DND-41 (cell line): ENCODE measurements at regions not wholly inside any gene's neighbourhood (a gene's known extent, or its start where the extent isn't known, plus 50 kb on each side); places are given as distances from the start of the nearest gene placed in this dataset.

Experiments used
- EZH2 ChIP-seq: IDR thresholded peaks from 3 replicates; pipeline ENCODE4 v1.6.1; 2012; ENCODE audit warnings: borderline replicate concordance, low read depth, mild to moderate bottlenecking, moderate library complexity, low read length, inconsistent platforms; ENCODE audit not compliant: severe bottlenecking
- TF ChIP-seq, protein P1 (sequence below): IDR thresholded peaks from 2 replicates; pipeline ENCODE4 v1.5.1; 2012; ENCODE audit warnings: borderline replicate concordance, low read length, moderate library complexity, mild to moderate bottlenecking; ENCODE audit not compliant: poor library complexity, severe bottlenecking; ENCODE audit errors: extremely low read depth

DNA sequence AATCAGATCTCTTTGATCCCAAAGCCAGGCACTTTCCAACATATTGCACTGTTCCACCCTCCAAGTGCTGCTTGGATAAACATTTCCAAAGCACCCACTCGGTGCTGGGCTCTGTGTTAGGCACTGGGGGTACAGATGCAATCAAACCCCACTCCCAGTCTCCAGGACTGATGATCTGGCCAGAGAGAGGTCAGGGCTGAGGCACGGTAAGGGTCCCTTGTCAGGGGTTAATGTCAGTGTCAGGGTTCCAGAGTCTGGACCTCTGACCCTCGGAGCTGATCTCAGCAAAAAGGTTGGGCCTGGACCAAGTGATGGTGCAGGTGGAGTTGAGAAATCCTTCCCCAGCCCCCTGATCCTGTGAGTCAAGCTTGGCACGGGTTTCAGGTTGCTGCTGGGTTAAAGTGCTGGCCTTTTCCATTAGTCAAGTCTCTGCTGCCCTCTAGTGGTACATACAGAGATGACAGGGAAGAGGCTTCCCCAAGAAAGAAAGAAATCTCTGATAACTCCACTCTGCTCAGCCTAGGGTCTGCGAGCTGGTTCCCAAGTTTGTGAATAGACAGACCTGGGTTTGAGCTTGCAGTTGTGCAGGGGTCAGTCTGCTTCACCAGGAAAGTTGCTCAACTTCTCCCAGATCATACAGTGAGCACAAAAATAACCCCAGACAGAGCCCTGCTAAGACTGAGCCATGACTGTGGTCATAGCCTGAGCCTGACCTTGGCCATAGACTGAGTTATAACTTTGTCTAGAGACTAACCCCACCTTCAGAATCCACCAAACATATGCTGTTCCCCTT lies 74.6 kb downstream of the DMRTA2 start:
- TF ChIP-seq EZH2: no peak
- TF ChIP-seq, protein P1, sequence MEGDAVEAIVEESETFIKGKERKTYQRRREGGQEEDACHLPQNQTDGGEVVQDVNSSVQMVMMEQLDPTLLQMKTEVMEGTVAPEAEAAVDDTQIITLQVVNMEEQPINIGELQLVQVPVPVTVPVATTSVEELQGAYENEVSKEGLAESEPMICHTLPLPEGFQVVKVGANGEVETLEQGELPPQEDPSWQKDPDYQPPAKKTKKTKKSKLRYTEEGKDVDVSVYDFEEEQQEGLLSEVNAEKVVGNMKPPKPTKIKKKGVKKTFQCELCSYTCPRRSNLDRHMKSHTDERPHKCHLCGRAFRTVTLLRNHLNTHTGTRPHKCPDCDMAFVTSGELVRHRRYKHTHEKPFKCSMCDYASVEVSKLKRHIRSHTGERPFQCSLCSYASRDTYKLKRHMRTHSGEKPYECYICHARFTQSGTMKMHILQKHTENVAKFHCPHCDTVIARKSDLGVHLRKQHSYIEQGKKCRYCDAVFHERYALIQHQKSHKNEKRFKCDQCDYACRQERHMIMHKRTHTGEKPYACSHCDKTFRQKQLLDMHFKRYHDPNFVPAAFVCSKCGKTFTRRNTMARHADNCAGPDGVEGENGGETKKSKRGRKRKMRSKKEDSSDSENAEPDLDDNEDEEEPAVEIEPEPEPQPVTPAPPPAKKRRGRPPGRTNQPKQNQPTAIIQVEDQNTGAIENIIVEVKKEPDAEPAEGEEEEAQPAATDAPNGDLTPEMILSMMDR: peak; percentile 92
